Brain pericyte (primary cell): ENCODE measurements at regions not wholly inside any gene's neighbourhood (a gene's known extent, or its start where the extent isn't known, plus 50 kb on each side); places are given as distances from the start of the nearest gene placed in this dataset.

Source experiments
- DNase-seq: peaks from one replicate; pipeline ENCODE4 v3.0.0-alpha.2; 2012; ENCODE audit warnings: low read depth, low spot score

DNA sequence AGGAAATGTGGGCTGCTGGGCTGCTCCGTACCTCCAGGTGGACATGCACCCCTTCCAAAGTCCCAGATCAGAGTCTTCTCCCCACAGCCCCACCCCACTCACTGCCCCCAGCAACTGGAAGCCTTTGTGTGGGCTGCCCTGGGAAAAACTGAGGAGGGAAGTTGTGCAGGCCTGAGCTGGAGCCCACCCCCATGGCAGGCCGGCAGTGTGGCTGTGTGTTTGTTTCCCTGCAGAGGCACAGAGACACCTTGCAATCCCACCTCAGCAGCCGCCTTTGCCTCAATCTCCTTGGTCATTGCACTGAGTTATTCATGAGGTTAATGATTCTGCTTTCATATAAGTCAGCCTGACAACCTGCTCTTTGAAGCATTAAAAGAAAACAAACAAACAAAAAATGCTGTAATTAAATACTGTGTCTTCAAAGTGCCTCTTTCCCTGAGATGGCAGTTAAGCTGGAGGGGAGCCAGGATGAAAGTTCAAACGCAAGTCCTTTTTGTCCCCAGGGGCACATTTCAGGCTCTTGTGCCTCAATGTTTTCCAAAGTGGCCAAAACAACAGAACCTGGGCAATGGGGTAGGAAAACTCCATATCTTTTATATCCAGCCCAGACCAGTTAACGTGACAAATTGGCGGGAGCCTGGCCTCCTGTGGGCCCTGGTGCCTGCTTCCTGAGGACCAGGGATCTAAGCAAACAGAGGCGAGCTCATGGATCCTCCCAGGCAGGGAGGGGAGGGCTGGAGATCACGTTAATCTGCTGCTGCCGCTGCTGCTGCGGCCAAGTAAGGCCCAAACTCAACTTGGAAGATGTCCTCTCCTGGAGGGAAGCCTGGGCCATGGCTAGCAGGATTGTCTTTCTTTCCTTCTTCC is 51.9 kb upstream of the TSPAN11 start:
- no peak for DNase-seq

DNA sequence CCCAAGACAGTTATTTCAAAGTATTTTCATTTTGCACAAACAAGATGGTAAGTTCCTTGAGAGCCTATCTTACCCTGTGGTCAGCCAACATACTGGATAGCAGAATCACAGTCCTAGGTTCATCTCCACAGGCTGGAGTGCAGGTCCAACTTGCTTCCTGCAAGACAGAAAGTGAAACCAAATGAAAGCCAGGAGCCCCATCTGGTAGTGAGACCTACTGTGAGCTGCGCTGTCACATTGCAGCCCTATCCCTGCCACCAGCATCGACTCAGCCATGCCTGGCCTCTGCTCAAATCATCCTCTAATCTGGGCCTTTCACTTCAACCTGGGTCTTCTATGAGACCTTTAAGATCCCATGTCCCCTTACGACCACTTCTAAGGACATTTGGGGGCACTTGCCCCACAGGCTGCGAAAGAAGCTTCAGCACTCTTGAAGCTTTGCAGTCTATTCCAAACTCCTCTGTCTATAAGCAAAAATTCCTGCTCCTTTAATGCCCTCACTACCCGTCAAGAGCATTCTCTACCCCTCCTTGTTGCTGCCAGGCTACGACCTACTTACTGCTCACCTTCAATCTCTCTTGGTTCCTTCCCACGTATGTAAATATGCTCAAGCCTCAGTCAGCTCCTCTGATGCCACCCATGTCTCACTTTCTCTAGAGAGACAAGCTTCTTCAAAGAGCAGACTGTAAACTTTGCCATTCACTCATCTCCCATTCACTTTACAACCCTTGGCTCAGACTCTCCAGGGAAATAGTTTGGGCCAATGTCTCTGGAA is 55.9 kb upstream of the TSPAN11 start:
- DNase-seq = no peak

DNA sequence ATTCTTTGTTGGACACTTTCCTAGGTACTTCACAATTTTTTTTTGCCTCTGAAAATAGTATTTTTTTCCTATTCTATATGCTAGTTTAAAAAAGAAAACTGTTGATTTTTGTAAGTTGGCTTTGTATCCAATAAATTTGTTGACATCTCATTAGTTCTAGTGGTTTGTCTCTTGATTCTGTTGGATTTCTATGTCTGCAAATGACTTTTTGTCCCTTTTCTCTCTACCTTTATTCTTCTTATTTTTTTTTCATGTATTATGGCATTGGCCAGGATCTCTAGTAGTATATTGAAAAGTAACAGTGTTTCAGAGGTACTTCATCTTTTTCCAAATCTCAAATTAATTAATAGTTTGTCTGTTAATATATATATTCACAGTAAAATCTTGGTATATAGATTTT is 59.1 kb upstream of the TSPAN11 start:
- DNase-seq = no peak

DNA sequence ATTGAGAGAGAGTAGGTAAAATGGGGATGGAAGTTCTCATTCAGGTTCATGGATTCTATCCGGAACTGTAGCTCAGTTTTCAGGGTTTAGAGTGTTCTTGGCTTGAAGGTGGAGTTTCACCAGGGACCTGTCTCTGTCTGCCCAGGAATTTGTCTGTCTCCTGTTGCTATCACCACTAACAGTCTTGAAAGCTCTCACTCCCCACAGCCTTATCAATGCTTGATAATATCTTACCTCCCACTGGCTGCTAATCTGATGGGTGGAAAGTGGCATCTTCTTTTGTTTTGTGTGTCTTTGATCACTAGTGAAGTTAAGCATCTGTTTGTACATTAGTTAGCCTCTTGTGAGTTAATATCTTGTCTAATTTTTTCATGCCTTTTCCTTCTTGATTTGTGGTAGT is 60.3 kb upstream of the TSPAN11 start:
- no peak for DNase-seq

DNA sequence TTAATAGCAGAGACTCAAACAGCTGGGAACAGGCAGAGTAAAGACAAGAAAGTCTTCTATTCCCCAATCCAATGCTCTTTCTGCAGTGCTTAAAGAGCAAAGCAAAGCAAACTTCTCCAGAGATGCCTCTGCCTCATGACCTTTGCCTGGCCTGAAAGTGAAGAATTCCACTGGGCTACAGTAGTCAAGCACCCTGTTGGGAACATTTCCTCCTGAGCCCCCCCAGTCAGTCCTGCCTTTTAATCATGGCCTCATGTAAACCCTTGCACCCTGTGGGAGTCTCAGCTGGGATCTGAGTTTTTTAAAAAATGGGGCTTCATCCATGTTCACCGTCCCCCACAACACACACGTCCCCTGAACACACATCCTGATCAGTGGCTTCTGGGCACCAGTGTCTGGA is 62.7 kb upstream of the TSPAN11 start:
- peak; percentile 21 for DNase-seq

DNA sequence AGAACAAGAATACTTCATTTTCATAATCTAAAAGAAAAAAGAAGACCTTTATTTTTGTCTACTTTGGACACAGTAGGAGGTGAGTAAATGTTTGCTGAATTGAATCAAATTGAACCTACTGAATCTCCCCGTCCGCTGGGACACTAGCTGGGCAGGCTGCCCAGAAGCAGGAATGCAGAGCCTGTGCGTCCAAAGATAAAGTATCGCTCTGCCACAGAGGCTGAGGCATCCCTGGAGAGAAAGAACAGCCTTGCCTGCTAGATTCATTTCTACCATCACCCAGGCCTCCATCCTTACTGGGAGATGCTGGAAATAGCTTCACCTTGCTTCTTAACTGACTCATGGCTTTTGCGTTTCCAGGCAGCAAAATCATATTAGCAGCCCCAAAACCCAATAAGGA is 64.1 kb upstream of the TSPAN11 start:
- DNase-seq = peak; percentile 76

DNA sequence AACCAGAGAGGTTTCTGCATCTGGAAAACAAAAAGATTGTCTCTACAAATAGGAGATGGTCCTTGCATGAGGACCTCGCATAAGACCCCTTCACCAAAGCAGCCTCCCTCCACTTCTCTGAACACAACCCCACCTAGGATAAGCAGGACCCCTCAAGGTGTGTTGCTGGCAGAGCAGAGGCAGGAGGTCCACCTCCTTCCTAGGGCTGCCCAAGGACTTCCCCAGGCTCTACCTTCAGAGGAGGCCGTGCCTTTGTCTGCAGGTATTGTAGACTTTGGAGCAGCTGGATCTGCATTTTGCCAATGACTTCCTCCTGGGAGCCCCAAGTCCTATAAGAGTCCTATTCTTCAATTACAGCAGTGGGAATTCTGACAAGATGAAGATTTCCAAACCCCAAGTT is 67.3 kb upstream of the TSPAN11 start:
- DNase-seq = no peak

DNA sequence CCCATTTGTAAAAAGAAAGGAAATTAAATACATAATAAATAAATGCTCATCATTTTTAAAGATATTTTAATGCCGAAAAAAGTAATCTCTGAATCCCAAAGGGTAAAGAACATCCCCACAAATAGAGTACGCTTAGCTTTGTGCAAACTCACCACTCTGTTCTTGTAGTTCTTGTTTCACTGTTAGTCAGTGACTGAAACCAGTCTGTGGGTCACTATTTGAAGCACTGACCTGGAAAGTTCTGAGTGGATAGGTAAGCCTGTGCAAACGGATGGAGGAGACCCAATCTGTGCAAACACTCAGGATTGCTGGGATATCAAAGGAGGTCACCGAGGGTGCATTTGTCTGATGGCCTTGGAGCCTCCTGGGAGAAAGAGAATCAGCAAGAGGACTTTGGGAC is 68.1 kb upstream of the TSPAN11 start:
- no peak for DNase-seq

DNA sequence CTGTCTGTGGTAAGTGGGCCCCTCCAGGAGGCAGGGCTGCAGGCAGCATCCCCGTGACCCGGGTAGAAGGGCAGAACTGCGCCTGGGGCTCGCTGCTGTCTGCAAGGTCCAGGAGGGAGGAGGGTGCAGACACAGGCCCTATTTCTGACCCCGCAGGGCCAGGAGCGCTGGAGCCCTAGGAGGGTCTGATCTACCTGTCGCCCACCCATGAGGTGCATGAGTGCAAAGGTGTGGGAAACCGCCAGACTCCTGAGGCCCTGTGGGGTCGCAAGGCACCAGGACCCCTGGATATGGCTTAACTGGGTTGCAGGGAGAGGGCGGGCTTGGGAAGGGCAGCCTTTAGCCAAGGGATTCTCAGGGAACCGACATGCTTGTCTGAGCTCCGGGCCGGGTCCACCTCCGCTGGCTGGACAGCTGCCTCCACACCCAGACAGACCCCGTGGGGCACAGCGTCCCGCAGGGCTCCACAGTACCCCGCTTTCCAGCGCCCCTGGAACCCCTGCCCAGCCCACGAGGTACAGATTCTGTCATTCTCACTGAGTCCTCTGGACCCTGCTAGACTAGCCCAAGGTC is 72.9 kb upstream of the TSPAN11 start:
- no peak for DNase-seq

DNA sequence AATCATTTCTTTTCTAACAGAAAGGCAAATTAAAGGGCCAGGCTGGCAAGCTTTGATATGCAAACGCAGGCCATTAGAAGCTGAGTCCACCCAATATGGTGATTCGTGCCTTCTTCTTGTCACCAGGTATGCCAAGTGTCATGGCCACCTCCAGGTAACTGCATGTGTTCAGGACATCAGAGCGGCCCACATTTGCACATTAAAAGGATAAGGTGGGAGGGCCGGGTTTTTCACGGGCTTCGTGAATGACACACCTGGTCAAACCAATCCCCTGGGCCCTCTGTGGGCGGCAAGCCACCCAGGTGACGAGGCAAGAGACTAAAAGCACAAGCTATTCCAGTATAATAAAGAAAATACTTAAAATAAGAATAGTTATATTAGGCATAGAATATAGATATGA is 75.9 kb upstream of the TSPAN11 start:
- no peak for DNase-seq

DNA sequence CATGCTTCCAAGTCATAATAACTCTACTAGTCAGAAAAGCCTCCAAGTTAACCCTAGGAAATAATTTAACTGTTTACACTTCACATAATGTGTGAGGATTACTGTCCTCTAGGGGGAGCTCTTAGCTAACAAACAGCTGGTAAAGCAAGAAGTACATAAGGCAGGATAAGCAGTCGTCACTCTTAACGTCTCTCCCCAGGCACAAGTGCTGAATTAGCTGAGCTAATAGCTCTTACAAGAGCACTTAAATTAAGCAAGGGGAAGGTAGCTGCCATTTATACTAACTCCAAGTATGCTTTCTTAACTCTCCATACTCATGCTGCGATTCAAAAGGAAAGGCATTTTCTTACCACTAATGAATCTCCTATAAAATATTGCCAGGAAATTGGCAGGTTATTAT is 79.3 kb upstream of the TSPAN11 start:
- DNase-seq = no peak

DNA sequence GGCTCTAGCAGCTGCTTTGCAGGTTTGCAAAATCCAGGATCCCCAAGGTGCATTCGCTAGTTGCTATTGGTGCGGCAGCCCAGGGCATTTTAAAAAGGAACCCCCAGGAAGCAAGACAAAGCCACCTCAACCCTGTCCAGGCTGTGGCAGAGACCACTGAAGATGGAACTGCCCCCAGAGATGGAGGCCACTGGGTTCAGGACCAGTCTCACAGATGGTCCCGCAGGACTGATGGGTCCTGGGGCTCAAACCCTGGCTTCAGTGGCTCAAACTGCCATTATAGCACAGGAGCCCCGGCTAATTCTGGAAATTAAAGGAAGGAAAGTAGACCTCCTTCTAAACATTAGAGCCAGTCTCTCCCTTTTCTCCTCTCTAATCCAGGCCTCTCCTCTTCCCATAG is 79.8 kb upstream of the TSPAN11 start:
- no peak for DNase-seq

DNA sequence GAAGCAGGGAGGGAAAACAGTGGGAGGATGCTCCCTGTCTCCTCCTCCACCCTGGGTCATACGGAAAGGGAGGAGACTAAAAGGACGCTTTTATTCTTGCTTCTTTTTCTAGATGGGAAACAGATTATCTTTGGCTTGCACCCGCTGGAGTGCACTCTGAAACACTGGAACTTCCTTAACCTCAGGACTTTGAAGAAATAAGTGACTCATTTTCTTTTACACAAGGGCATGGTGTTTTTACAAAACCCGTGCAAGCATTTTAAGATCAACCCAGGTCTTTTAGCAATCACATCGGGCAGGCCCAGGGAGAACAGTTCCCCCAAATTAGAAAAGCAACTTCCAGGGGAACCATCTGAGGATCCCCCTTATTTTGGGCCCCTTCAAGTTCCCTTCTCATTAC is 80.9 kb upstream of the TSPAN11 start:
- DNase-seq = no peak

DNA sequence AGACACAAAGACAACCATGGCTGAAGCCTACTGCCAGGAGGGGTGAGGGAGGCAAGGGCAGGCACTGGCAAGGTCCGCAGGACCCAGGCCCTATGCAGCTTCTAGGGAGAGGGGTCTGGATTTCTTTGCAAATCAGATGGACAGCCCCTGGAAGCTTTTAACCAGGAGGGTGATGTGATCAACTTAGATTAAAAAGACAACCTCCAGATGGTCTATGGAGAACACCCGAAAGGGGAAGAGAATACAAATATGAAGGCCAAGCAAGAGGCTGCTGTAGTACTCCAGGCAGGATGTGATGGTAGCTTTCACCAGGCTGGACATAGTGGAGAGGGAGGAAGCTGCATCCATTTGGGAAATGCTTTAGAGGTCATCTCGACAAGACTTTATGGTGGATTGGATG is 83.3 kb upstream of the TSPAN11 start:
- DNase-seq = no peak

DNA sequence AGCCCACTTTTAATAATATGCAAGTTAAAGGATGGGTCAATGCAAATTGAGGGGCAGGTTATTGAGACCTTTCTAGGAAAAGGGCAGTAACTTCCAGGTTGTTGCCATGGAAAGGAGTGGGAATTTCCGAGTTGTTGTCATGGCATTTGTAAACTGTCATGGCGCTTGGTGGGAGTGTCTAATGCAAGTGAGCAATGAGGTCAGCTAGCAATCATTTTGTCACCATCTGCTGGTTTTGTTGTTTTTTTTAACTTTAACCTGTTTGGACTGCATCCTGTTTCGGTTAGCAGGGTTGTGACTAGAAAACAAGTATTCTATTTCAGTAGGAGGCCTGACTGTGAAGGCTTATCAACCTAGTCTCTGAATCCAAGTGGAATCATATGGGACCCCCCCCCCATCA is 85.8 kb upstream of the TSPAN11 start:
- no peak for DNase-seq

DNA sequence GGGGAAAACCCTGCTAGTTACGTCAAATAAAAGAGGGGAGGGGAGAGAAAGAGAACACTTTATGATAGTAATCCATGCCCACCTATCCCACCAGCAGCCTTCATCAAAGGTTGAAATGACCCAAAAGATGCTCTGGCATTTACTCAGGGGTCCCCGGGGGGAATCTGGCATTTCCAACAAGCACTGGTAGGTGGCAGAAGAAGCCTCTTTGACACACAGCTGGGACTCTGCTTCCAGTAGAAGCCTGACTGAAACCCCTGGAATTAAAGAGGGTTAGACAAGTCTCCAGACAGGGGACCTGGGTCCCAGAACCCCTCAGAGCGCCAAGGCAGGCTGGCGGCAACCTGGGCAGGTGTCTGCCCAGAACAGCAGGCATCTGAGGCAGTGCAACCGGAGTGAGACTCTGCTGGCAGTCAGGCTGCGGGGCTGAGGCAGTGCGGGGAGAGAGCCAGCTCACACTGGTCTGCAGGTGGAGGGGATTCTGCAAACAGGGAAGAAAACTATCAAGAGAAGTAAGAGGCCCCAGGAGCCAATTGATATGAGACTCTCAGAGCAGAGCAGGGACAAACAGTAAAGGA is 85.0 kb upstream of the CAPRIN2 start:
- DNase-seq = no peak

DNA sequence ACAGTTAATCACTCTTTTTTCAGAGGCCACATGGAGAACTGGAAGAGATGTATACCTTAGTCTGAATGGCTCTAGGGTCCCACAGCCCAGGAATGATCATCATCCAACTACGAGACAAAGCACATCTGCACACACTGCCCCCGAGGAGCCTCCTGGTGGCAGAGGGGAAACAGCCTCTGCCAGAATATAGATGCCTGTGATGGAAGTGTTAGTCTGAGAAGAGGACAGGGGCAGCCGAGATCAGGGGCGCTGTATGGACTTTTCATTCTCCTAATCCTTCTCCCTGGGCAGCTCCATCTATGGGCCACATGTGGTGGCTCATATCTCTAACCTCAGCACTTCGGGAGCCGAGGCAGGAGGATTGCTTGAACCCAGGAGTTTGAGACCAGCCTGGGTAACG is 82.8 kb upstream of the CAPRIN2 start:
- DNase-seq = no peak

DNA sequence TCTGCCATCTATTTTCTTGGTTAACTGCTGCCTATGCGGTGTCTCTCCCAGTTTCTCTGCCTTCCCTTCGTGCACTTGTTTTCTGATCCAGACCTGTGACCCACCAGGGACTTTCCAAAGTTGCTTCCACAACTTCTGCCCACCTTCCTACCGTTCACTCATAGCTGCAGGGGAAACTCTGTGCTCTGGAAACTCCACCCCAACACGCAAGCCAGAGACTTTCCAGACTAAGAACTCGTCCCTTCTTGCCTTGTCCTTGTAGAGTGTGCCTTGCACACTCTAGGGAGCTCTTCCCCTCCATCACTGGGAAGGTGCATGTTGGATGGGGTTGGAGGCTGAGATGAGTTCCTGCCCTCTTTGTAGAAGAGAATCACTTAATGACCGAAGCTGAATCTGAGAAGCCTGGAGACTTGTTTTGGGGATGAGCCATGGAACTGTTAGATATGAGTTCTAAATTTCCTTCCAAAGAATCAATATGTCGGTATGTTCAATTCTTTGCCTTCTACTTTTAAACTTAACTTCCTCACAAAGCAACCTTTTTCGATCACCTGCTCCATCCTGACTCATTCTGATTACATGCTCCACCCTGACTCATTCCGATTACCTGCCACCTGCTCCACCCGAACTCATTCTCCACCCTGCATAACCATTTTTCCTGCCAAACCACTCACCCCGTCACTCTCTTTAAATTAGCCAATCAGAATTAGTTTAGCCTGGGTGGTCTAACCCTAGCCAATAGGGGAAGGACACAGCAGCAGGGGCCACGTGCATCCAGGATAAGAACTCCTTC is 82.1 kb upstream of the CAPRIN2 start:
- DNase-seq = no peak

DNA sequence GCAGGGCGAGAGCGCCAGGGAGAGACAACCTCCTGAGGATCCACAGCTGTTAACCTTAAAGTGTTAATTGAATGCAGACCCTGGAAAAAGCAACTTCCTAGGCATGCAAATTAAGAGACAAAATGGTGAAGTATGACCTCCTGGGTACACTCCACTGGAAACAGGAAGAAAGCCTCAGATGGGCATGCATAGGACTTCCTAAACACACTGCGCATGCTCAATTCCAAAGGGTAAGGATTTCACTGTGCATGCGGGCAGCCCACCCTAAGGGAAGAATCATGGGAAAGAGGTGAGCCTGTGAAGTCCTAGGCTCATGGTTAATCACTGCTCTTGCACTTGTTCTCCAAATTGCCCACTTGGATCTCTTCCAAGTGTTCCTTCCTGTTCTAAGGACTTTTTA is 80.5 kb upstream of the CAPRIN2 start:
- no peak for DNase-seq

DNA sequence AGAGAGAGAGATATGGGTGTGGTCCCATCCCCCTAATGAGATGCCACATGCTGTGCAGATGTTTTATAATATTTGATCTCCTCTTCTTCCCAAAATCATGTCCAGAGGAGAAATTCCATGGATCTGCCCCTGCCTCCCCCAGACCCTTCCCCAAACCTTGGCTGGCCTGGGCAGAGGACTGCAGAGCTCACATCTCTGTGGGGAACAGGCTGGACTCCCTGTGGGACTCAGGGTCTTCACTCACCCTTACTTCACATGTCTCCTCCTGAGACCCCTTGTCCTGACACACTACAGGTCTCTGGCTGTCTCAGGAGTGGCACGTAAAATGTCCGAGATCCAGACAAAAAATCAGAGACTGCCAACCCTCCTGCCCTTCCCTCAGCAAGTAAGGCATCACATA is 76.0 kb upstream of the CAPRIN2 start:
- no peak for DNase-seq

DNA sequence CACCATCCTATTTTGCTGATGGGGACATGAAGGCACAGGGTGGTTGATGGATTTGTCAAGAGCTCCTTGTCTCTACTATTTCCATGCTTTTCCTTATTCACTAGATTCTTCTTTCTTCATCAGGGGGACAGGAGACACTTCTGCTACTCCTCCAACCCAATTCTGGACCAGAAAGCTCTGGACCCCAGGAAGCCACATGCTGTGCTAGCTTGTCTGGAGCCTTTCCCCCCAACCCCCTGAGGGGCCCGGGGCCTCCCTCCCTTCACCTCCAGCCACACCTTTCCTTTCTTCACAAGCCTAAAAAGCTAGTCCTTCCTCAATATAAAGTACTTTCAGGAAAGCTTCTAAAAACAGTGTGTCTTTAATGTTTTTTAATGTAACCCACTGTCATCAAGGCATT is 75.1 kb upstream of the CAPRIN2 start:
- DNase-seq = no peak

DNA sequence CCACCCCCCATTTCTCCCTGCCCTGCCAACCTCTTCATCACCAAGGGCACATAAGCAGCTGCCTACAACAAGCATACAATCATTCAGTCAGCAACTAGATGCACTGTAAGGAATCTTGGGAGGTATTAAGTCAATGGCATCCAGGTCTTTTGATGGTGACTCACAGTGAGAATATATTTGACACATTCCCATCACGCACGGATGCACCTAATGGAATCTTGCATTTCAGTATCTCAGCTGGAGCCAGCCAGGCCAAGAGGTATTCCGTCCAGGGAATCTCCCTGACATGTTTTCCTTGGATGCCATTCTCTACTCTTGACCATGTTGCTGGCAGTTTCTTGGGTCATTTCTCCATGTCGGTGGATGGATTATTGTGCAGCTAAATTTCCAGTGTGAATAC is 73.9 kb upstream of the CAPRIN2 start:
- no peak for DNase-seq
